ENCODE measurements at regions not wholly inside any gene's neighbourhood (a gene's known extent, or its start where the extent isn't known, plus 50 kb on each side); places are given as distances from the start of the nearest gene placed in this dataset.

DNA sequence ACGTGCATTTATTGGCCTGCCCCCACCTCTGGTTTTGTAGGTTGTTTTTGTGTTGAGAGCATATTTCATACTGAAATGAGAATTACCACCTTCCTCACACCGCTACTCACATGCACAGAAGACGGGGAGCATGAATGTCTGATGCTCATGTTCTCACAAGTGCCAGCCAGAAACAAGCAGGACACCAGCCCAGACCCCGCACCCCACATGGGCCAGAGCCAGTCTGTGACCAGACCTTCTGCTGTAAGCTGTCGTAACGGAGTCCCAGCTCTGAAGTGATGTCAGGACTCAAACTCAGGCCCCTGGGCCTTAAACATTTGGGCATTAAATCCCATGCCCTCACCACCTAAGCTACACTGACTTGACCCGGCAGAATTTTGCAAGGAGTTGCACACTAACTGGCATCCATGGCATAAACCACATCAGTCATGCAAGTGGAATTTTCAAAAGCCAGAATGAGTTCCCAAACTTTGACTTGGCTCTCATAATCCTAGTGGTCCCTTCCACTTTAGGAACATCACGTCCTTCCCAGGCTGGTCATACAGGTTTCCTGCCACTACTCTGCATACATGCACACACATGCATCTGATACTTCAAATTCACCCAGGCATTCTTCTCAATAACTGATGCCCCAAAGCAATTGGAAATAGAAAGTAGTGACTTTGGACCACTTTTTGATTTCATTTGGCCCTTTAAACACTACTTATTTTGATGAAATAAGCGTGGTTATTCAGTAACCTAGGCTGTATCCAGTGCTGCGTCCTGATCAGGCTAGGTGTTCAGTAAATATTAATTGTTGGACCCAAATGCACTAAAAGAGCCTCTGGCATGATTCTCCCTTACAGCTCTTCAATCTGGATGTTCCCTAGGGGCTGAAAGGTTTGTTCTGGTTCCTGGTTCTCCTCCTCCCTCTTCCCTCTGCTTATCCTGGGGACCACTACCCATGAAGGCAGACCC is 223.1 kb upstream of the ID2 start:
- H3K9me3 ChIP-seq (ENCODE audit: low read depth, low read length, poor library complexity, severe bottlenecking): no peaks in the 10 kb centered on the region
- BruUV-seq (replicated peaks): no TSS peak
- intact Hi-C loops (cut with micrococcal nuclease; ENCODE audit: unreplicated experiment): loop anchor here (1.0 kb wide), 1 partner anchor 21 kb away; no protein-coding TSS in a partner anchor
- no peaks in the 10 kb centered on the region for H3K36me3 ChIP-seq (ENCODE audit: insufficient read depth, low read length, poor library complexity, severe bottlenecking)
- ChIA-PET POLR2A (ENCODE audit: low non-redundant PET) (no interaction called here), CTCF (no interaction called here)
- no peaks in the 10 kb centered on the region for H3K27me3 ChIP-seq (replicated peaks; ENCODE audit: insufficient read depth, low read depth, low read length, poor library complexity)
- no peak overlapping the region for H3K27ac ChIP-seq (ENCODE audit: low read depth, low read length, poor library complexity, severe bottlenecking)
- no peak for DNase-seq (ENCODE audit: low spot score)
- no peaks in the 10 kb centered on the region for H3K4me1 ChIP-seq (ENCODE audit: insufficient read depth, low read length, poor library complexity, severe bottlenecking)
- no peak overlapping the region for H3K4me3 ChIP-seq (ENCODE audit: low read depth, low read length, poor library complexity, severe bottlenecking)
- TF ChIP-seq EZH2 (IDR thresholded peaks at IDR 0.05; ENCODE audit: borderline replicate concordance, low read depth, low read length, poor library complexity, severe bottlenecking): no peak

DNA sequence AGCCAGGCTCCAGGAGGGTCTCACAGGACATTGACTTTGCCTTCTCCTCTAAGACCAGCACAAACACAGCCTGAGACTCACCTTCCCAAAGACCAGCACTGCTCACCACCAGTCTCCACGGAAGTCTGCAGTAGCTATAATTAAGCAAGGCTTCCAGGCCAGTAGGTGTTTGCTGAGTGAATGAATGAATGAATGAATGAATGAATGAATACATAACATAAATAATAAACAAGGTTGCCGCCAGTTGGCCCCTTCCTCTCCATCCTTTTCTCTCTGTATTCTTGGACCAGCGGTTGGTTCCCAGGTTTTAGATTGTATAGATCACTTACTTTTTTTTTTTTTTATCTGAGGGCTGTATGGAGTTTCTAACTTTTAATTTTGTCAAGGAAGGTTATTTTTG is 222.4 kb upstream of the ID2 start:
- ChIA-PET POLR2A (ENCODE audit: low non-redundant PET) (no interaction called here), CTCF (no interaction called here)
- Histone ChIP-seq H3K27me3 (replicated peaks; ENCODE audit: insufficient read depth, low read depth, low read length, poor library complexity) (no peaks in the 10 kb centered on the region), H3K36me3 (ENCODE audit: insufficient read depth, low read length, poor library complexity, severe bottlenecking) (no peaks in the 10 kb centered on the region), H3K9me3 (ENCODE audit: low read depth, low read length, poor library complexity, severe bottlenecking) (no peaks in the 10 kb centered on the region), H3K27ac (ENCODE audit: low read depth, low read length, poor library complexity, severe bottlenecking) (no peak overlapping the region), H3K4me1 (ENCODE audit: insufficient read depth, low read length, poor library complexity, severe bottlenecking) (no peaks in the 10 kb centered on the region), H3K4me3 (ENCODE audit: low read depth, low read length, poor library complexity, severe bottlenecking) (no peak overlapping the region)
- no TSS peak for BruUV-seq (replicated peaks)
- intact Hi-C loops (cut with micrococcal nuclease; ENCODE audit: unreplicated experiment): no loop called here
- no peak for DNase-seq (ENCODE audit: low spot score)
- TF ChIP-seq, protein P1, sequence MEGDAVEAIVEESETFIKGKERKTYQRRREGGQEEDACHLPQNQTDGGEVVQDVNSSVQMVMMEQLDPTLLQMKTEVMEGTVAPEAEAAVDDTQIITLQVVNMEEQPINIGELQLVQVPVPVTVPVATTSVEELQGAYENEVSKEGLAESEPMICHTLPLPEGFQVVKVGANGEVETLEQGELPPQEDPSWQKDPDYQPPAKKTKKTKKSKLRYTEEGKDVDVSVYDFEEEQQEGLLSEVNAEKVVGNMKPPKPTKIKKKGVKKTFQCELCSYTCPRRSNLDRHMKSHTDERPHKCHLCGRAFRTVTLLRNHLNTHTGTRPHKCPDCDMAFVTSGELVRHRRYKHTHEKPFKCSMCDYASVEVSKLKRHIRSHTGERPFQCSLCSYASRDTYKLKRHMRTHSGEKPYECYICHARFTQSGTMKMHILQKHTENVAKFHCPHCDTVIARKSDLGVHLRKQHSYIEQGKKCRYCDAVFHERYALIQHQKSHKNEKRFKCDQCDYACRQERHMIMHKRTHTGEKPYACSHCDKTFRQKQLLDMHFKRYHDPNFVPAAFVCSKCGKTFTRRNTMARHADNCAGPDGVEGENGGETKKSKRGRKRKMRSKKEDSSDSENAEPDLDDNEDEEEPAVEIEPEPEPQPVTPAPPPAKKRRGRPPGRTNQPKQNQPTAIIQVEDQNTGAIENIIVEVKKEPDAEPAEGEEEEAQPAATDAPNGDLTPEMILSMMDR (conservative IDR thresholded peaks at IDR 0.05; ENCODE audit: low read depth, low read length): no peak
- TF ChIP-seq EZH2 (IDR thresholded peaks at IDR 0.05; ENCODE audit: borderline replicate concordance, low read depth, low read length, poor library complexity, severe bottlenecking): no peak

DNA sequence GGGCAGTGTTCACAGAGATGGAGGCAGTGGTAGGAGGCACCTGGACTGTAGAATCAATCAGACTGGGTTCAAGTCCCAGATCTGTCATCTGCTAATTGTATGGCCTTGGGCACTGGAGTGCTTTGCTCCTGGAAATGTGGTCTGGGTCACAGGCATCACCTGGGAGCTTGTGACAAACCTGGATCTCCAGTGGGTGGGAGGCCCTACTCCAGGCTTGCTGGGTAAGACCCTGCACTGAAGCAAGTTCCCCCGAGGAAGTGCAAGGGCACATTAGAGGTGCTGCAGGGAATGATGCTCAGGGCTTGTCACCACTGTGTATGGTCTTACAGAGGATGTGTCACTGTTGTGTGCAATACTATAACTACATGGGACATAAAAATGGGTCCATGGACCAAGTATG is 220.5 kb upstream of the ID2 start:
- Histone ChIP-seq H3K4me3 (ENCODE audit: low read depth, low read length, poor library complexity, severe bottlenecking) (no peak overlapping the region), H3K36me3 (ENCODE audit: insufficient read depth, low read length, poor library complexity, severe bottlenecking) (no peaks in the 10 kb centered on the region), H3K27ac (ENCODE audit: low read depth, low read length, poor library complexity, severe bottlenecking) (no peak overlapping the region), H3K27me3 (replicated peaks; ENCODE audit: insufficient read depth, low read depth, low read length, poor library complexity) (no peaks in the 10 kb centered on the region), H3K4me1 (ENCODE audit: insufficient read depth, low read length, poor library complexity, severe bottlenecking) (no peaks in the 10 kb centered on the region), H3K9me3 (ENCODE audit: low read depth, low read length, poor library complexity, severe bottlenecking) (no peaks in the 10 kb centered on the region)
- DNase-seq (ENCODE audit: low spot score): no peak
- ChIA-PET POLR2A (ENCODE audit: low non-redundant PET) (no interaction called here), CTCF (no interaction called here)
- TF ChIP-seq, protein P1 (conservative IDR thresholded peaks at IDR 0.05; ENCODE audit: low read depth, low read length): no peak
- no peak for TF ChIP-seq EZH2 (IDR thresholded peaks at IDR 0.05; ENCODE audit: borderline replicate concordance, low read depth, low read length, poor library complexity, severe bottlenecking)
- no TSS peak for BruUV-seq (replicated peaks)
- intact Hi-C loops (cut with micrococcal nuclease; ENCODE audit: unreplicated experiment): no loop called here
